HCT116 (cell line): ENCODE measurements at regions not wholly inside any gene's neighbourhood (a gene's known extent, or its start where the extent isn't known, plus 50 kb on each side); places are given as distances from the start of the nearest gene placed in this dataset.

Experiments
- ATAC-seq: fragments of 200-7000 bp; cut with Tn5 transposase; 2 replicates; pipeline ENCODE4 v1.9.1; 2020; ENCODE audit warnings: mild to moderate bottlenecking, moderate library complexity
- BruUV-seq: library from RNA; stranded (reverse); fragments of 400-500 nt; replicated peaks from 2 replicates; lab custom pipeline; 2021; lab: Mats Ljungman, UMichigan
- CTCF ChIA-PET: fragments of 300-600 bp; sonication (Branson Sonifier 250); formaldehyde crosslinking; loops from one replicate; lab custom pipeline; 2021; ENCODE audit warnings: antibody characterized with exemption; lab: Charles Lee
- POLR2A ChIA-PET: fragments of 300-600, 350-600 bp; sonication (Branson Sonifier 250); formaldehyde crosslinking; loops from one replicate; lab custom pipeline; 2021; ENCODE audit warnings: antibody characterized with exemption; lab: Charles Lee
- RAD21 ChIA-PET, 2 experiments: fragments of 300-600 bp; sonication (Branson Sonifier 250); formaldehyde crosslinking; loops; one replicate each; lab custom pipeline; 2023; ENCODE audit warnings: low total read pairs in 2 of 2; ENCODE audit not compliant: uncharacterized antibody in 2 of 2, unreplicated experiment in 2 of 2, low non-redundant PET in 1 of 2; lab: Charles Lee
- DNase-seq: peaks from one replicate; pipeline ENCODE4 v3.0.0-alpha.2; 2010; ENCODE audit warnings: low read depth, low spot score
- H2AFZ ChIP-seq: fragments of 200-600 bp; shearing (Covaris generic), sonication (generic); 2 replicates; pipeline ENCODE4 v1.6.1; 2017; ENCODE audit warnings: low read depth, mixed run types, mixed read lengths, antibody characterized with exemption, low read length; ENCODE audit not compliant: poor library complexity, severe bottlenecking
- H3K27ac ChIP-seq: 2 replicates; pipeline ENCODE4 v1.5.1; 2012; ENCODE audit warnings: low read depth, low read length
- H3K27me3 ChIP-seq: fragments of 200-600 bp; sonication (generic); 2 replicates; pipeline ENCODE4 v1.6.1; 2016; ENCODE audit warnings: mixed run types, low read length, mixed read lengths; ENCODE audit not compliant: insufficient read depth
- H3K36me3 ChIP-seq, 2 experiments: fragments of 200-500 bp in 1 of 2; fragments of 200-600 bp in 1 of 2; sonication (Bioruptor generic) in 1 of 2; sonication (generic) in 1 of 2; 2 replicates each; pipeline versions ENCODE4 v1.5.1 to v1.6.1; 2014 to 2016; ENCODE audit warnings: low read length in 2 of 2, inconsistent platforms in 1 of 2, mixed read lengths in 1 of 2, mixed run types in 1 of 2; ENCODE audit not compliant: insufficient read depth in 2 of 2, control insufficient read depth in 1 of 2
- H3K4me1 ChIP-seq, 2 experiments: fragments of 200-600 bp in 1 of 2; sonication (generic) in 1 of 2; 2 replicates each; pipeline versions ENCODE4 v1.5.1 to v1.6.1; 2012 to 2017; ENCODE audit warnings: low read length in 2 of 2, inconsistent platforms in 1 of 2, mild to moderate bottlenecking in 1 of 2, mixed read lengths in 1 of 2, mixed run types in 1 of 2, moderate library complexity in 1 of 2; ENCODE audit not compliant: insufficient read depth in 2 of 2, control insufficient read depth in 1 of 2
- H3K4me2 ChIP-seq: fragments of 200-600 bp; sonication (generic); 2 replicates; pipeline ENCODE4 v1.6.1; 2017; ENCODE audit warnings: mixed run types, low read length, mixed read lengths
- H3K4me3 ChIP-seq, 2 experiments: fragments of 200-600 bp in 1 of 2; sonication (generic) in 1 of 2; replicated peaks in 1 of 2; 2 replicates each; pipeline ENCODE4 v1.5.1; 2011 to 2016; ENCODE audit warnings: low read length in 2 of 2, control low read depth in 1 of 2, low read depth in 1 of 2, mild to moderate bottlenecking in 1 of 2, mixed read lengths in 1 of 2, mixed run types in 1 of 2
- H3K79me2 ChIP-seq: fragments of 200-600 bp; sonication (generic); 2 replicates; pipeline ENCODE4 v1.6.1; 2017; ENCODE audit warnings: mild to moderate bottlenecking, mixed run types, low read length, moderate library complexity, mixed read lengths; ENCODE audit not compliant: insufficient read depth
- H3K9ac ChIP-seq: fragments of 200-600 bp; sonication (generic); 2 replicates; pipeline ENCODE4 v1.6.1; 2016; ENCODE audit warnings: low read length, mixed read lengths
- H3K9me2 ChIP-seq: fragments of 200-600 bp; sonication (generic), shearing (Covaris generic); 2 replicates; pipeline ENCODE4 v1.6.1; 2017; ENCODE audit warnings: mixed run types, mild to moderate bottlenecking, moderate library complexity; ENCODE audit not compliant: insufficient read depth
- H3K9me3 ChIP-seq, 2 experiments: fragments of 200-500 bp in 1 of 2; fragments of 200-600 bp in 1 of 2; sonication (Bioruptor generic) in 1 of 2; sonication (generic) in 1 of 2; 2 replicates each; pipeline ENCODE4 v1.6.1; 2014 to 2017; ENCODE audit warnings: low read length in 2 of 2, mixed read lengths in 2 of 2, inconsistent platforms in 1 of 2, low read depth in 1 of 2, mild to moderate bottlenecking in 1 of 2, mixed run types in 1 of 2, moderate library complexity in 1 of 2; ENCODE audit not compliant: control insufficient read depth in 1 of 2, insufficient read depth in 1 of 2
- H4K20me1 ChIP-seq: fragments of 200-600 bp; sonication (generic), shearing (Covaris generic); 2 replicates; pipeline ENCODE4 v1.6.1; 2017; ENCODE audit warnings: mixed run types, mild to moderate bottlenecking, moderate library complexity; ENCODE audit not compliant: insufficient read depth
- ATF3 ChIP-seq: IDR thresholded peaks from 2 replicates; pipeline ENCODE4 v1.6.1; 2012
- EGR1 ChIP-seq: IDR thresholded peaks from 2 replicates; pipeline ENCODE4 v1.6.1; 2012; ENCODE audit warnings: low read depth
- EZH2 ChIP-seq: fragments of 200-600 bp; sonication (generic); IDR thresholded peaks from 2 replicates; pipeline ENCODE4 v1.6.1; 2017; ENCODE audit warnings: antibody characterized with exemption, mixed run types
- MAX ChIP-seq: IDR thresholded peaks from 2 replicates; pipeline ENCODE4 v1.6.1; 2012
- POLR2A ChIP-seq: IDR thresholded peaks from 2 replicates; pipeline ENCODE4 v1.7.0; 2011; ENCODE audit warnings: borderline replicate concordance; ENCODE audit not compliant: insufficient read depth, insufficient read length; ENCODE audit errors: extremely low read depth
- POLR2AphosphoS5 ChIP-seq: IDR thresholded peaks from 2 replicates; pipeline ENCODE4 v1.6.1; 2011; ENCODE audit warnings: mild to moderate bottlenecking, low read depth, low read length, moderate library complexity
- REST ChIP-seq: IDR thresholded peaks from 2 replicates; pipeline ENCODE4 v1.6.1; 2012; ENCODE audit warnings: low read depth
- SIN3A ChIP-seq: IDR thresholded peaks from 2 replicates; pipeline ENCODE4 v1.6.1; 2012; ENCODE audit warnings: low read depth
- SRF ChIP-seq: IDR thresholded peaks from 2 replicates; pipeline ENCODE4 v1.6.1; 2012; ENCODE audit warnings: low read depth
- ZBTB33 ChIP-seq: IDR thresholded peaks from 2 replicates; pipeline ENCODE4 v1.6.1; 2011; ENCODE audit warnings: mild to moderate bottlenecking, low read length, moderate library complexity; ENCODE audit not compliant: insufficient replicate concordance; ENCODE audit errors: extremely low read depth
- ZFX ChIP-seq: fragments of 450-650 bp; IDR thresholded peaks from 2 replicates; pipeline ENCODE4 v1.6.1; 2017
- intact Hi-C: fragments of 100-400 bp; cut with micrococcal nuclease; formaldehyde crosslinking; loops from 2 replicates; pipeline ENCODE4 v1.10.0; 2022

GRCh38 chr3:177569193-177569592 lies 371.9 kb upstream of the TBL1XR1 start:
- no peak for ATAC-seq
- no TSS peak for BruUV-seq

More at GRCh38 chr3:177569193-177569592, 371.9 kb upstream of the TBL1XR1 start:
- Histone ChIP-seq H3K27me3 (no peaks in the 10 kb centered on the region), H3K79me2 (no peaks in the 10 kb centered on the region), H3K4me3 (no peak overlapping the region), H3K9me3 (no peaks in the 10 kb centered on the region), H3K9me2 (no peaks in the 10 kb centered on the region), H3K36me3 (no peaks in the 10 kb centered on the region), H3K4me2 (no peak overlapping the region), H2AFZ (no peak overlapping the region), H3K9ac (no peak overlapping the region), H4K20me1 (no peaks in the 10 kb centered on the region), H3K27ac (no peak overlapping the region), H3K4me1 (no peaks in the 10 kb centered on the region)
- CTCF ChIA-PET = no interaction called here
- RAD21 ChIA-PET = no interaction called here
- DNase-seq = no peak
- intact Hi-C loops = no loop called here
- POLR2A ChIA-PET = no interaction called here
- TF ChIP-seq ATF3 = no peak
- no peak for TF ChIP-seq ZBTB33
- no peak for TF ChIP-seq POLR2A
- no peak for TF ChIP-seq ZFX
- no peak for TF ChIP-seq POLR2AphosphoS5
- no peak for TF ChIP-seq EGR1
- no peak for TF ChIP-seq SRF
- TF ChIP-seq EZH2 = no peak
- TF ChIP-seq MAX = no peak
- TF ChIP-seq REST = no peak
- TF ChIP-seq SIN3A = no peak
